ENCODE measurements at regions not wholly inside any gene's neighbourhood (a gene's known extent, or its start where the extent isn't known, plus 50 kb on each side); places are given as distances from the start of the nearest gene placed in this dataset.

- TF ChIP-seq TAF1 (IDR thresholded peaks at IDR 0.05; ENCODE audit: borderline replicate concordance, low read depth, low read length): no peak
- TF ChIP-seq POLR2A (IDR thresholded peaks at IDR 0.05; ENCODE audit: low read depth, low read length): no peak
These were observed 608.2 kb upstream of the CCDC54 start for GRCh38 chr3:106768941-106769480.

Data from GM12892 (cell line).